GM23338 (cell line): ENCODE measurements at regions not wholly inside any gene's neighbourhood (a gene's known extent, or its start where the extent isn't known, plus 50 kb on each side); places are given as distances from the start of the nearest gene placed in this dataset.

Source experiments
- ATAC-seq: fragments of 200-7000 bp; cut with Tn5 transposase; 3 replicates; pipeline ENCODE4 v1.9.1; 2020
- DNase-seq: peaks from one replicate; pipeline ENCODE4 v3.0.0-alpha.2; 2015; ENCODE audit warnings: low spot score
- H2AFZ ChIP-seq: fragments of 200-600 bp; sonication (generic); 2 replicates; pipeline ENCODE4 v1.8.0; 2016; ENCODE audit warnings: antibody characterized with exemption, mild to moderate bottlenecking, moderate library complexity
- H3F3A ChIP-seq: fragments of 200-600 bp; sonication (generic); replicated peaks from 2 replicates; pipeline ENCODE4 v1.8.0; 2017; ENCODE audit warnings: antibody characterized with exemption, mixed run types, low read depth
- H3K27ac ChIP-seq: fragments of 200-600 bp; sonication (generic); 2 replicates; pipeline ENCODE4 v1.6.1; 2016; ENCODE audit warnings: low read depth
- H3K27me3 ChIP-seq: fragments of 200-600 bp; sonication (generic); 2 replicates; pipeline ENCODE4 v1.8.0; 2016; ENCODE audit warnings: mild to moderate bottlenecking, mixed run types, moderate library complexity; ENCODE audit not compliant: insufficient read depth
- H3K36me3 ChIP-seq: fragments of 200-600 bp; sonication (generic); 2 replicates; pipeline ENCODE4 v1.8.0; 2016; ENCODE audit warnings: mild to moderate bottlenecking; ENCODE audit not compliant: insufficient read depth
- H3K4me1 ChIP-seq: fragments of 200-600 bp; sonication (generic); 2 replicates; pipeline ENCODE4 v1.8.0; 2016; ENCODE audit warnings: mild to moderate bottlenecking, moderate library complexity; ENCODE audit not compliant: insufficient read depth
- H3K4me2 ChIP-seq: fragments of 200-600 bp; sonication (generic); 2 replicates; pipeline ENCODE4 v1.7.1; 2017; ENCODE audit warnings: mixed run types
- H3K4me3 ChIP-seq: fragments of 200-600 bp; sonication (generic); 2 replicates; pipeline ENCODE4 v1.6.1; 2016; ENCODE audit warnings: mixed run types
- H3K79me2 ChIP-seq: fragments of 200-600 bp; sonication (generic); replicated peaks from 2 replicates; pipeline ENCODE4 v1.8.0; 2017; ENCODE audit warnings: mild to moderate bottlenecking; ENCODE audit not compliant: insufficient read depth
- H3K9me2 ChIP-seq: fragments of 200-600 bp; sonication (generic); 2 replicates; pipeline ENCODE4 v1.8.0; 2017; ENCODE audit not compliant: insufficient read depth
- H4K20me1 ChIP-seq: fragments of 200-600 bp; sonication (generic); replicated peaks from 2 replicates; pipeline ENCODE4 v1.8.0; 2017; ENCODE audit warnings: mild to moderate bottlenecking; ENCODE audit not compliant: insufficient read depth
- H3K27ac Mint-ChIP-seq: 2 replicates; pipeline ENCODE4 v1.8.0; 2020; ENCODE audit warnings: inconsistent platforms, mild to moderate bottlenecking, moderate library complexity, mixed read lengths
- H3K27me3 Mint-ChIP-seq: 3 replicates; pipeline ENCODE4 v1.8.0; 2022; ENCODE audit warnings: low read depth, mild to moderate bottlenecking, moderate library complexity, mixed read lengths, inconsistent platforms; ENCODE audit not compliant: insufficient read depth, poor library complexity
- H3K36me3 Mint-ChIP-seq: 3 replicates; pipeline ENCODE4 v1.8.0; 2021; ENCODE audit warnings: low read depth, mild to moderate bottlenecking, inconsistent platforms, moderate library complexity, mixed read lengths
- H3K4me1 Mint-ChIP-seq: 3 replicates; pipeline ENCODE4 v1.8.0; 2020; ENCODE audit warnings: mild to moderate bottlenecking, inconsistent platforms, mixed read lengths
- H3K4me3 Mint-ChIP-seq: 3 replicates; pipeline ENCODE4 v1.8.0; 2021; ENCODE audit warnings: moderate library complexity, mild to moderate bottlenecking, inconsistent platforms, mixed read lengths
- H3K9me3 Mint-ChIP-seq: 3 replicates; pipeline ENCODE4 v1.8.0; 2020; ENCODE audit warnings: moderate library complexity, mild to moderate bottlenecking, inconsistent platforms, mixed read lengths
- CREB1 ChIP-seq: fragments of 250-450 bp; sonication (Bioruptor Pico); IDR thresholded peaks from 2 replicates; pipeline ENCODE4 v1.5.0; 2020; ENCODE audit warnings: low read depth, mild to moderate bottlenecking, moderate library complexity
- CTCF ChIP-seq, 2 experiments: fragments of 200-600 bp in 1 of 2; sonication (generic) in 1 of 2; conservative IDR thresholded peaks; 2 replicates each; pipeline versions ENCODE4 v1.5.1 to v1.6.1; 2016 to 2017; ENCODE audit warnings: antibody characterized with exemption in 2 of 2, low read depth in 2 of 2, mild to moderate bottlenecking in 2 of 2, moderate library complexity in 1 of 2
- ETS1 ChIP-seq: IDR thresholded peaks from 2 replicates; pipeline ENCODE4 v1.6.1; 2016; ENCODE audit warnings: antibody characterized with exemption
- EZH2 ChIP-seq: fragments of 200-600 bp; sonication (generic); IDR thresholded peaks from one replicate; pipeline ENCODE4 v1.8.0; 2017; ENCODE audit warnings: antibody characterized with exemption, mild to moderate bottlenecking, low read depth; ENCODE audit not compliant: unreplicated experiment
- EZH2phosphoT487 ChIP-seq: fragments of 200-600 bp; sonication (generic); IDR thresholded peaks from one replicate; pipeline ENCODE4 v1.8.1; 2018; ENCODE audit warnings: antibody characterized with exemption; ENCODE audit not compliant: unreplicated experiment
- JUNB ChIP-seq: IDR thresholded peaks from one replicate; pipeline ENCODE4 v1.6.1; 2016; ENCODE audit warnings: antibody characterized with exemption; ENCODE audit not compliant: unreplicated experiment
- NANOG ChIP-seq: IDR thresholded peaks from 2 replicates; pipeline ENCODE4 v1.6.1; 2016; ENCODE audit warnings: antibody characterized with exemption, borderline replicate concordance
- POLR2AphosphoS5 ChIP-seq: IDR thresholded peaks from 2 replicates; pipeline ENCODE4 v1.6.1; 2016; ENCODE audit warnings: antibody characterized with exemption, low read depth
- STAT1 ChIP-seq: IDR thresholded peaks from one replicate; pipeline ENCODE4 v1.6.1; 2016; ENCODE audit warnings: antibody characterized with exemption; ENCODE audit not compliant: unreplicated experiment
- ZNF114 ChIP-seq: fragments of 250-450 bp; sonication (Bioruptor Pico); IDR thresholded peaks from 2 replicates; pipeline ENCODE4 v1.5.0; 2020; ENCODE audit warnings: mild to moderate bottlenecking, moderate library complexity
- ZNF331 ChIP-seq: fragments of 250-450 bp; sonication (Bioruptor Pico); IDR thresholded peaks from 2 replicates; pipeline ENCODE4 v1.5.0; 2020; ENCODE audit warnings: low read depth, mild to moderate bottlenecking, moderate library complexity
- TF ChIP-seq, protein P1 (sequence below): IDR thresholded peaks from one replicate; pipeline ENCODE4 v1.6.1; 2018; ENCODE audit warnings: antibody characterized with exemption; ENCODE audit not compliant: unreplicated experiment

DNA sequence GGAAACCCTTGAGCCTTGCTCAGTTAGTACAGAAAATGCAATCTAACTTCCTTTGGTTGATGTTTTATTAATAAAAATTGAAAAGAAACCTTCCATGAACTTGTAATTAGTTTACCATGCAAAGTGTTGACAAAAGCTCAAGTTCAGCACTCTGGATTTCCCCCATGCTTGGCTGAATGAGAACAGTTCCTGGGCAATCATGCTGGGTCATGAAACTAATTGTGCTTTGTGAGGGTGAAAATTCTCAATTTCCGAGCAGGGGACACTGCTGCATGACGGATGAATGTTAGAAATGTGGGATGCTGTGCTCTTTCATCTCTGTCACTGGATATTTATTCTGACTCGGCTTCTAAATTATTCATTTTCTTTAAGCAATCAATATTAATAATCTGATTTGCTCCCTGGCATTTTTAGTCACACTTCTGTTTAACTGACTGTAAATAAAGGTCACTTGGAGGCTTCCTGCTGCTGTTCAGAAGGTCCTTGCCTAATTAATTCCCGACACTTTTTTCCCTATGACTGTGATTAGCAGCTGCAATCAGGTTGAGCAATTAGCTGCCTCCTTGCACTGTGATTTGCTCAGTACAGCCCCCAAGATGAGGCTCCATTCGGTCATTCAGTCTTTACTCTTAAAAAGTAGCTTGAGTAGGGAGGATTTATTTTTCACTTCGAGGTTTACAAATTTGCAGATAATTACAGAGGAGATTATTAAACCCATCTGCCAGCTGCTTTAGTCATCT is 678.1 kb upstream of the ZNF608 start:
- H3K4me1 Mint-ChIP-seq: peaks cover 30% of the 10 kb centered on the region
- Histone ChIP-seq H3K79me2 (no peaks in the 10 kb centered on the region), H3K4me2 (no peak overlapping the region), H3K27me3 (no peaks in the 10 kb centered on the region), H3K27ac (no peak overlapping the region), H2AFZ (peak overlapping the region; percentile 53; the same call in 1 of the 2 replicates), H3K9me2 (0 out of 2 replicates have a peak, but pooled peaks cover 2% of the 10 kb centered on the region), H3K36me3 (no peaks in the 10 kb centered on the region), H3K4me1 (peaks cover 16% of the 10 kb centered on the region; the same call in 1 of the 2 replicates), H4K20me1 (no peaks in the 10 kb centered on the region), H3K4me3 (no peak overlapping the region), H3F3A (no peaks in the 10 kb centered on the region)
- TF ChIP-seq EZH2 (no peak), EZH2phosphoT487 (no peak), CTCF (conservative IDR thresholded peaks at IDR 0.05; ENCODE audit: low read depth in 2 of 2) (no peak), CREB1 (no peak)
- TF ChIP-seq, protein P1, sequence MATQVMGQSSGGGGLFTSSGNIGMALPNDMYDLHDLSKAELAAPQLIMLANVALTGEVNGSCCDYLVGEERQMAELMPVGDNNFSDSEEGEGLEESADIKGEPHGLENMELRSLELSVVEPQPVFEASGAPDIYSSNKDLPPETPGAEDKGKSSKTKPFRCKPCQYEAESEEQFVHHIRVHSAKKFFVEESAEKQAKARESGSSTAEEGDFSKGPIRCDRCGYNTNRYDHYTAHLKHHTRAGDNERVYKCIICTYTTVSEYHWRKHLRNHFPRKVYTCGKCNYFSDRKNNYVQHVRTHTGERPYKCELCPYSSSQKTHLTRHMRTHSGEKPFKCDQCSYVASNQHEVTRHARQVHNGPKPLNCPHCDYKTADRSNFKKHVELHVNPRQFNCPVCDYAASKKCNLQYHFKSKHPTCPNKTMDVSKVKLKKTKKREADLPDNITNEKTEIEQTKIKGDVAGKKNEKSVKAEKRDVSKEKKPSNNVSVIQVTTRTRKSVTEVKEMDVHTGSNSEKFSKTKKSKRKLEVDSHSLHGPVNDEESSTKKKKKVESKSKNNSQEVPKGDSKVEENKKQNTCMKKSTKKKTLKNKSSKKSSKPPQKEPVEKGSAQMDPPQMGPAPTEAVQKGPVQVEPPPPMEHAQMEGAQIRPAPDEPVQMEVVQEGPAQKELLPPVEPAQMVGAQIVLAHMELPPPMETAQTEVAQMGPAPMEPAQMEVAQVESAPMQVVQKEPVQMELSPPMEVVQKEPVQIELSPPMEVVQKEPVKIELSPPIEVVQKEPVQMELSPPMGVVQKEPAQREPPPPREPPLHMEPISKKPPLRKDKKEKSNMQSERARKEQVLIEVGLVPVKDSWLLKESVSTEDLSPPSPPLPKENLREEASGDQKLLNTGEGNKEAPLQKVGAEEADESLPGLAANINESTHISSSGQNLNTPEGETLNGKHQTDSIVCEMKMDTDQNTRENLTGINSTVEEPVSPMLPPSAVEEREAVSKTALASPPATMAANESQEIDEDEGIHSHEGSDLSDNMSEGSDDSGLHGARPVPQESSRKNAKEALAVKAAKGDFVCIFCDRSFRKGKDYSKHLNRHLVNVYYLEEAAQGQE: peak; percentile 46
- no peak overlapping the region for H3K27ac Mint-ChIP-seq
- H3K9me3 Mint-ChIP-seq: no peaks in the 10 kb centered on the region
- H3K36me3 Mint-ChIP-seq: no peaks in the 10 kb centered on the region
- H3K4me3 Mint-ChIP-seq: no peak overlapping the region
- DNase-seq (no peak), ATAC-seq (no peak)
- H3K27me3 Mint-ChIP-seq: peaks cover 1% of the 10 kb centered on the region

DNA sequence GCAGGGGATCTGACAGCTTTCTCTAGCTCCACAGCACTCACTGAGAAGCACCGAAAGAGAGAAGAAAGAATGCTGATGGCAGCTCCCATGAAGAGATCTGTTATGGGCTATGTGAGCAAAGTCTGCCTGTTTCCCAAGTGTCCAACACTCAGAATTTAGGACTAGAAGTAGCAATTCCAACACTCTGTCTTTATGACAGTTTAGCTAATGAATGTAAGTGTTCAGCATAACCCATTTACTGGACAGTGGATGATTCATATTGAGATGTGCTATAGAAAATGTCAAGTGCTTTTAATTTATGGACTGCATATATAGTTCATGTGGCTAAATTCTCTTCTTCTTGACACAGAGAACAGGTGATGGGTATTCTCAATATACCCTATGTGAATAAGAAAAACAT is 683.1 kb upstream of the ZNF608 start:
- H3K79me2 ChIP-seq: no peaks in the 10 kb centered on the region
- peaks cover 8% of the 10 kb centered on the region; the same call in 1 of the 2 replicates for H3K9me2 ChIP-seq
- H3K4me1 ChIP-seq: 0 out of 2 replicates have a peak, but pooled peaks cover 5% of the 10 kb centered on the region
- no peaks in the 10 kb centered on the region for H3K36me3 Mint-ChIP-seq
- no peak overlapping the region for H2AFZ ChIP-seq
- no peak overlapping the region for H3K4me2 ChIP-seq
- H3F3A ChIP-seq: no peaks in the 10 kb centered on the region
- H4K20me1 ChIP-seq: no peaks in the 10 kb centered on the region
- H3K27me3 ChIP-seq: no peaks in the 10 kb centered on the region
- H3K27me3 Mint-ChIP-seq: no peaks in the 10 kb centered on the region
- H3K4me3 ChIP-seq: no peak overlapping the region
- no peak overlapping the region for H3K4me3 Mint-ChIP-seq
- DNase-seq (no peak), ATAC-seq (no peak)
- H3K27ac ChIP-seq: no peak overlapping the region
- peaks cover 9% of the 10 kb centered on the region for H3K4me1 Mint-ChIP-seq
- H3K36me3 ChIP-seq: no peaks in the 10 kb centered on the region
- H3K27ac Mint-ChIP-seq: no peak overlapping the region
- no peaks in the 10 kb centered on the region; the same call in 2 of the 3 replicates for H3K9me3 Mint-ChIP-seq
- TF ChIP-seq CREB1 (no peak), CTCF (conservative IDR thresholded peaks at IDR 0.05; ENCODE audit: low read depth in 2 of 2) (no peak), ZNF114 (CRISPR knock-in tag) (no peak), POLR2AphosphoS5 (no peak), JUNB (no peak), ETS1 (no peak), NANOG (no peak), STAT1 (no peak), ZNF331 (CRISPR knock-in tag) (no peak)
